ENCODE measurements at regions not wholly inside any gene's neighbourhood (a gene's known extent, or its start where the extent isn't known, plus 50 kb on each side); places are given as distances from the start of the nearest gene placed in this dataset.

DNA sequence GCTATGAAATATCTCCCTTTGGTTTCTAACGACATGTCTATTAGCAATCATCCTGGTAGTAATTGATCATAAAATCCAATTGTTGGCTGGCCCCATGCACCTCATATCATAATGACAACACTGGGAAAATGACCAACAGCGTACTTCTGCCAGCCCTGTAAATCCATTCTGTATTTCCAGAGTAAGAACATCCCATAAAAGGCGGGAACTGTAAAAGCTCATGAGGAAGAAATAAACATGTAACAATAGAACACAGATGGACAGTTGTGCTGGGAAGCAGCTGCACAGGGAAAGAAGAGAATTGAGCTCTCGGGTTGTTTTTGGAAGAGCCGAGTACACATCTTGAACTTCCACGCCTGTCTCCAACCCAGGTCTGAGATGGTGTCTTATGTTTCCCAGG lies 218.7 kb downstream of the CMPK2 start (continued):
- TF ChIP-seq, protein P1, sequence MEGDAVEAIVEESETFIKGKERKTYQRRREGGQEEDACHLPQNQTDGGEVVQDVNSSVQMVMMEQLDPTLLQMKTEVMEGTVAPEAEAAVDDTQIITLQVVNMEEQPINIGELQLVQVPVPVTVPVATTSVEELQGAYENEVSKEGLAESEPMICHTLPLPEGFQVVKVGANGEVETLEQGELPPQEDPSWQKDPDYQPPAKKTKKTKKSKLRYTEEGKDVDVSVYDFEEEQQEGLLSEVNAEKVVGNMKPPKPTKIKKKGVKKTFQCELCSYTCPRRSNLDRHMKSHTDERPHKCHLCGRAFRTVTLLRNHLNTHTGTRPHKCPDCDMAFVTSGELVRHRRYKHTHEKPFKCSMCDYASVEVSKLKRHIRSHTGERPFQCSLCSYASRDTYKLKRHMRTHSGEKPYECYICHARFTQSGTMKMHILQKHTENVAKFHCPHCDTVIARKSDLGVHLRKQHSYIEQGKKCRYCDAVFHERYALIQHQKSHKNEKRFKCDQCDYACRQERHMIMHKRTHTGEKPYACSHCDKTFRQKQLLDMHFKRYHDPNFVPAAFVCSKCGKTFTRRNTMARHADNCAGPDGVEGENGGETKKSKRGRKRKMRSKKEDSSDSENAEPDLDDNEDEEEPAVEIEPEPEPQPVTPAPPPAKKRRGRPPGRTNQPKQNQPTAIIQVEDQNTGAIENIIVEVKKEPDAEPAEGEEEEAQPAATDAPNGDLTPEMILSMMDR (IDR thresholded peaks at IDR 0.05), result no peak
- TF ChIP-seq ZNF423 (CRISPR knock-in tag; IDR thresholded peaks at IDR 0.05), result no peak
- no peak for TF ChIP-seq ESRRA (CRISPR knock-in tag; IDR thresholded peaks at IDR 0.05; ENCODE audit: borderline replicate concordance)
- TF ChIP-seq ZBTB21 (CRISPR knock-in tag; IDR thresholded peaks at IDR 0.05; ENCODE audit: borderline replicate concordance), result no peak
- TF ChIP-seq MYBL2 (CRISPR knock-in tag; IDR thresholded peaks at IDR 0.05), result no peak
- TF ChIP-seq, protein P2, sequence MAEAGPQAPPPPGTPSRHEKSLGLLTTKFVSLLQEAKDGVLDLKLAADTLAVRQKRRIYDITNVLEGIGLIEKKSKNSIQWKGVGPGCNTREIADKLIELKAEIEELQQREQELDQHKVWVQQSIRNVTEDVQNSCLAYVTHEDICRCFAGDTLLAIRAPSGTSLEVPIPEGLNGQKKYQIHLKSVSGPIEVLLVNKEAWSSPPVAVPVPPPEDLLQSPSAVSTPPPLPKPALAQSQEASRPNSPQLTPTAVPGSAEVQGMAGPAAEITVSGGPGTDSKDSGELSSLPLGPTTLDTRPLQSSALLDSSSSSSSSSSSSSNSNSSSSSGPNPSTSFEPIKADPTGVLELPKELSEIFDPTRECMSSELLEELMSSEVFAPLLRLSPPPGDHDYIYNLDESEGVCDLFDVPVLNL (CRISPR knock-in tag; IDR thresholded peaks at IDR 0.05; ENCODE audit: borderline replicate concordance, low read depth), result no peak
- TF ChIP-seq CREM (CRISPR knock-in tag; IDR thresholded peaks at IDR 0.05), result no peak
- TF ChIP-seq ELF4 (CRISPR knock-in tag; IDR thresholded peaks at IDR 0.05; ENCODE audit: low read depth), result no peak
- TF ChIP-seq NFYB (CRISPR knock-in tag; conservative IDR thresholded peaks at IDR 0.05; ENCODE audit: low read depth), result no peak

DNA sequence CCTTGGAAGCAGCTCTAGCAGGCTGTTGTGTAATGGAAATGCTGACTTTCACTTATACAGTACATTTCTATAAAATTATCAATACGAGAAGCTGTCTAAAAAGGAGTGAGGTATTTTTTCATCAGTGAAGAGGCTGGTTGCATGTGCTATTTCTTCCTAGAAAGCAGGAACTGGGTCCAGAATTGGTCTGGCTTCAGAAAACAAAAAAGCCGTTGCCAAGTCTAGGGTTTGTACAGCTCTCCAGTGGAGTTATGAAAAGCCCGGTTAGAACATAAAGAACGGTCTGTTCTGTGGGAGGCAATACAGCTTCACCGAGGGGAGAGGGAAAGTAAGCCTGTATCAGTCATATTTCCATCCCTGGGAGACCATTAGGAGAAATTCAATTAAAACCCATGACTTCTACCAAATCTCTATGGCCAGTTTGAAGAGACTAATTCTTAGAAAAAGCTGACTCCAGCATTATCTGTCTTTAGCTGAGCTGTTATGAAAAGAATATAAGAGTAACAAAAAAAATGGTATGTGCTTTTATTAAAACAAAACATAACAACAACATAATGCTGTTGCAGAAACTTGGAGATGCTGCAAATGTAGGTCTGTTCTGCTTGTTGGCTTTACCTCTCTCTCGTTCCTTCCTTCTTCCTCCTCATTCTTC lies 217.0 kb downstream of the CMPK2 start:
- DNase-seq (ENCODE audit: low spot score) (no peak), ATAC-seq (no peak)
- H3K9me3 Mint-ChIP-seq, result peaks cover 86% of the 10 kb centered on the region
- H3K27ac Mint-ChIP-seq, result no peak overlapping the region
- H3K4me3 Mint-ChIP-seq, result no peak overlapping the region
- H3K27me3 Mint-ChIP-seq (ENCODE audit: low read depth), result peaks cover 8% of the 10 kb centered on the region; the same call in 1 of the 2 replicates
- ChIA-PET CTCF (no interaction called here), POLR2A (no interaction called here)
- TF ChIP-seq, protein P3, sequence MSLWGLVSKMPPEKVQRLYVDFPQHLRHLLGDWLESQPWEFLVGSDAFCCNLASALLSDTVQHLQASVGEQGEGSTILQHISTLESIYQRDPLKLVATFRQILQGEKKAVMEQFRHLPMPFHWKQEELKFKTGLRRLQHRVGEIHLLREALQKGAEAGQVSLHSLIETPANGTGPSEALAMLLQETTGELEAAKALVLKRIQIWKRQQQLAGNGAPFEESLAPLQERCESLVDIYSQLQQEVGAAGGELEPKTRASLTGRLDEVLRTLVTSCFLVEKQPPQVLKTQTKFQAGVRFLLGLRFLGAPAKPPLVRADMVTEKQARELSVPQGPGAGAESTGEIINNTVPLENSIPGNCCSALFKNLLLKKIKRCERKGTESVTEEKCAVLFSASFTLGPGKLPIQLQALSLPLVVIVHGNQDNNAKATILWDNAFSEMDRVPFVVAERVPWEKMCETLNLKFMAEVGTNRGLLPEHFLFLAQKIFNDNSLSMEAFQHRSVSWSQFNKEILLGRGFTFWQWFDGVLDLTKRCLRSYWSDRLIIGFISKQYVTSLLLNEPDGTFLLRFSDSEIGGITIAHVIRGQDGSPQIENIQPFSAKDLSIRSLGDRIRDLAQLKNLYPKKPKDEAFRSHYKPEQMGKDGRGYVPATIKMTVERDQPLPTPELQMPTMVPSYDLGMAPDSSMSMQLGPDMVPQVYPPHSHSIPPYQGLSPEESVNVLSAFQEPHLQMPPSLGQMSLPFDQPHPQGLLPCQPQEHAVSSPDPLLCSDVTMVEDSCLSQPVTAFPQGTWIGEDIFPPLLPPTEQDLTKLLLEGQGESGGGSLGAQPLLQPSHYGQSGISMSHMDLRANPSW (CRISPR knock-in tag; conservative IDR thresholded peaks at IDR 0.05; ENCODE audit: low read depth), result no peak
- TF ChIP-seq TEAD1 (CRISPR knock-in tag; IDR thresholded peaks at IDR 0.05) (no peak), GTF2I (CRISPR knock-in tag; conservative IDR thresholded peaks at IDR 0.05) (no peak)
- H3K36me3 Mint-ChIP-seq, result peaks cover 85% of the 10 kb centered on the region
- H3K4me1 Mint-ChIP-seq, result no peaks in the 10 kb centered on the region

DNA sequence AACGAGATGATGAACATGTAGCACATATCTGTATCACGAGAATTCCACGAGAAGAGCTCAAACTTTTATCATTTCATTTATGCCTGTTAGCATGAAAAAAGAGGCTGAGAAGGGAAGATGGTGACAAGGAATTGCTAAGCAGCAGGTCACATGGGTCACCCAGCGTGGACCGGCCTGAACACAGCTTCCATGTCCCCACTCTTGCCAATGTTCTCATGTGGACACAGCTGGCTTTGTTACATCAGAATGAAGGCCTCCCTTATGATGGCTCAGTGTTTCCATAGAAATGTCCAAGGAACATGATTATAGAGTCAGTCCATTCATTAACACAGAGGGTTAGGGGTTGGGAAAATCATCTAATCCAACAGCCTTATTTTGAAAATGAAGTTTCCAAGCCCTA lies 215.4 kb downstream of the CMPK2 start:
- no peak for ATAC-seq
- peaks cover 88% of the 10 kb centered on the region for H3K9me3 Mint-ChIP-seq
- no peak for DNase-seq (ENCODE audit: low spot score)
- no peak overlapping the region for H3K27ac Mint-ChIP-seq
- peaks cover 8% of the 10 kb centered on the region; the same call in 1 of the 2 replicates for H3K27me3 Mint-ChIP-seq (ENCODE audit: low read depth)
- ChIA-PET POLR2A (no interaction called here), CTCF (no interaction called here)
- no peak overlapping the region for H3K4me3 Mint-ChIP-seq
- H3K4me1 Mint-ChIP-seq, result no peaks in the 10 kb centered on the region
- H3K36me3 Mint-ChIP-seq, result peaks cover 78% of the 10 kb centered on the region
- no peak for TF ChIP-seq HMGA2 (CRISPR knock-in tag; IDR thresholded peaks at IDR 0.05)
- no peak for TF ChIP-seq GABPB1 (CRISPR knock-in tag; IDR thresholded peaks at IDR 0.05)
- TF ChIP-seq, protein P4, sequence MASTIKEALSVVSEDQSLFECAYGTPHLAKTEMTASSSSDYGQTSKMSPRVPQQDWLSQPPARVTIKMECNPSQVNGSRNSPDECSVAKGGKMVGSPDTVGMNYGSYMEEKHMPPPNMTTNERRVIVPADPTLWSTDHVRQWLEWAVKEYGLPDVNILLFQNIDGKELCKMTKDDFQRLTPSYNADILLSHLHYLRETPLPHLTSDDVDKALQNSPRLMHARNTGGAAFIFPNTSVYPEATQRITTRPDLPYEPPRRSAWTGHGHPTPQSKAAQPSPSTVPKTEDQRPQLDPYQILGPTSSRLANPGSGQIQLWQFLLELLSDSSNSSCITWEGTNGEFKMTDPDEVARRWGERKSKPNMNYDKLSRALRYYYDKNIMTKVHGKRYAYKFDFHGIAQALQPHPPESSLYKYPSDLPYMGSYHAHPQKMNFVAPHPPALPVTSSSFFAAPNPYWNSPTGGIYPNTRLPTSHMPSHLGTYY (CRISPR knock-in tag; IDR thresholded peaks at IDR 0.05), result no peak
- no peak for TF ChIP-seq ZNF416 (CRISPR knock-in tag; IDR thresholded peaks at IDR 0.05)
- no peak for TF ChIP-seq TEAD1 (CRISPR knock-in tag; IDR thresholded peaks at IDR 0.05)
- TF ChIP-seq, protein P5, sequence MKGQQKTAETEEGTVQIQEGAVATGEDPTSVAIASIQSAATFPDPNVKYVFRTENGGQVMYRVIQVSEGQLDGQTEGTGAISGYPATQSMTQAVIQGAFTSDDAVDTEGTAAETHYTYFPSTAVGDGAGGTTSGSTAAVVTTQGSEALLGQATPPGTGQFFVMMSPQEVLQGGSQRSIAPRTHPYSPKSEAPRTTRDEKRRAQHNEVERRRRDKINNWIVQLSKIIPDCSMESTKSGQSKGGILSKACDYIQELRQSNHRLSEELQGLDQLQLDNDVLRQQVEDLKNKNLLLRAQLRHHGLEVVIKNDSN (CRISPR knock-in tag; IDR thresholded peaks at IDR 0.05), result no peak
- no peak for TF ChIP-seq IRF2 (CRISPR knock-in tag; IDR thresholded peaks at IDR 0.05; ENCODE audit: borderline replicate concordance, low read depth)
- no peak for TF ChIP-seq RELA (CRISPR knock-in tag; IDR thresholded peaks at IDR 0.05; ENCODE audit: borderline replicate concordance)
- TF ChIP-seq, protein P6, sequence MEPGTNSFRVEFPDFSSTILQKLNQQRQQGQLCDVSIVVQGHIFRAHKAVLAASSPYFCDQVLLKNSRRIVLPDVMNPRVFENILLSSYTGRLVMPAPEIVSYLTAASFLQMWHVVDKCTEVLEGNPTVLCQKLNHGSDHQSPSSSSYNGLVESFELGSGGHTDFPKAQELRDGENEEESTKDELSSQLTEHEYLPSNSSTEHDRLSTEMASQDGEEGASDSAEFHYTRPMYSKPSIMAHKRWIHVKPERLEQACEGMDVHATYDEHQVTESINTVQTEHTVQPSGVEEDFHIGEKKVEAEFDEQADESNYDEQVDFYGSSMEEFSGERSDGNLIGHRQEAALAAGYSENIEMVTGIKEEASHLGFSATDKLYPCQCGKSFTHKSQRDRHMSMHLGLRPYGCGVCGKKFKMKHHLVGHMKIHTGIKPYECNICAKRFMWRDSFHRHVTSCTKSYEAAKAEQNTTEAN (CRISPR knock-in tag; IDR thresholded peaks at IDR 0.05), result no peak
- TF ChIP-seq ZNF138 (CRISPR knock-in tag; conservative IDR thresholded peaks at IDR 0.05), result no peak

Measured in WTC11 (cell line).